NT2/D1 (cell line): ENCODE measurements at regions not wholly inside any gene's neighbourhood (a gene's known extent, or its start where the extent isn't known, plus 50 kb on each side); places are given as distances from the start of the nearest gene placed in this dataset.

Experiments used
- SUZ12 ChIP-seq: IDR thresholded peaks from 2 replicates; pipeline ENCODE4 v1.6.1; 2011; ENCODE audit not compliant: insufficient read length, insufficient read depth; ENCODE audit errors: extremely low read depth
- ZNF274 ChIP-seq: IDR thresholded peaks from 2 replicates; pipeline ENCODE4 v1.6.1; 2011; ENCODE audit warnings: mild to moderate bottlenecking, low read depth, low read length

DNA sequence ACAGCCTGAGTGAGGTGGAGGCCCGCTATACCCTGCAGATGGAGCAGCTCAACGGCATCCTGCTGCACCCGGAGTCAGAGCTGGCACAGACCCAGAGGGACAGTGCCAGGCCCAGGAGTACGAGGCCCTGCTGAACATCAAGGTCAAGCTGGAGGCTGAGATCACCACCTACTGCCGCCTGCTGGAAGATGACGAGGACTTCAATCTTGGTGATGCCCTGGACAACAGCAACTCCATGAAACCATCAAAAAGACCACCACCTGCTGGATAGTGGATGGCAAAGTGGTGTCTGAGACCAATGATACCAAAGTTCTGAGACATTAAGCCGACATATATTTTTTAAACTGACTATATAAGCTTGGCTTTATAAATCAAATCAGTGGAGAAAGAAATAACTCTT, 73.3 kb upstream of the HHIP start:
- TF ChIP-seq ZNF274 = no peak
- TF ChIP-seq SUZ12 = no peak
